HL-60 (cell line): ENCODE measurements at regions not wholly inside any gene's neighbourhood (a gene's known extent, or its start where the extent isn't known, plus 50 kb on each side); places are given as distances from the start of the nearest gene placed in this dataset.

Experiments used
- DNase-seq, 2 experiments: peaks; one replicate each; pipeline ENCODE4 v3.0.0-alpha.2; 2010 to 2020; ENCODE audit warnings: low read depth in 1 of 2, low spot score in 1 of 2
- H3K27ac ChIP-seq: fragments of 250-450 bp; sonication (Bioruptor Pico); replicated peaks from 2 replicates; pipeline ENCODE4 v1.5.1; 2020; ENCODE audit warnings: mild to moderate bottlenecking, moderate library complexity
- H3K27me3 ChIP-seq: fragments of 250-450 bp; sonication (Bioruptor Pico); 2 replicates; pipeline ENCODE4 v1.5.1; 2021; ENCODE audit warnings: mild to moderate bottlenecking, moderate library complexity; ENCODE audit not compliant: insufficient read depth, poor library complexity, severe bottlenecking
- H3K4me3 ChIP-seq: replicated peaks from 2 replicates; pipeline ENCODE4 v1.5.1; 2011; ENCODE audit warnings: mild to moderate bottlenecking, control low read depth, low read length; ENCODE audit not compliant: insufficient read depth
- GABPA ChIP-seq: IDR thresholded peaks from 2 replicates; pipeline ENCODE4 v1.6.1; 2012; ENCODE audit warnings: low read depth
- POLR2AphosphoS5 ChIP-seq: IDR thresholded peaks from 2 replicates; pipeline ENCODE4 v1.6.1; 2012; ENCODE audit warnings: low read depth
- SPI1 ChIP-seq: IDR thresholded peaks from 2 replicates; pipeline ENCODE4 v1.6.1; 2012; ENCODE audit warnings: low read depth, mild to moderate bottlenecking, borderline replicate concordance
- TF ChIP-seq, protein P1 (sequence below): IDR thresholded peaks from one replicate; pipeline ENCODE4 v1.5.1; 2011; ENCODE audit warnings: low read length, control low read depth, inconsistent platforms; ENCODE audit not compliant: insufficient read depth
- TF ChIP-seq, protein P2 (sequence below): IDR thresholded peaks from 2 replicates; pipeline ENCODE4 v1.6.1; 2012; ENCODE audit warnings: low read depth; ENCODE audit not compliant: insufficient replicate concordance

DNA sequence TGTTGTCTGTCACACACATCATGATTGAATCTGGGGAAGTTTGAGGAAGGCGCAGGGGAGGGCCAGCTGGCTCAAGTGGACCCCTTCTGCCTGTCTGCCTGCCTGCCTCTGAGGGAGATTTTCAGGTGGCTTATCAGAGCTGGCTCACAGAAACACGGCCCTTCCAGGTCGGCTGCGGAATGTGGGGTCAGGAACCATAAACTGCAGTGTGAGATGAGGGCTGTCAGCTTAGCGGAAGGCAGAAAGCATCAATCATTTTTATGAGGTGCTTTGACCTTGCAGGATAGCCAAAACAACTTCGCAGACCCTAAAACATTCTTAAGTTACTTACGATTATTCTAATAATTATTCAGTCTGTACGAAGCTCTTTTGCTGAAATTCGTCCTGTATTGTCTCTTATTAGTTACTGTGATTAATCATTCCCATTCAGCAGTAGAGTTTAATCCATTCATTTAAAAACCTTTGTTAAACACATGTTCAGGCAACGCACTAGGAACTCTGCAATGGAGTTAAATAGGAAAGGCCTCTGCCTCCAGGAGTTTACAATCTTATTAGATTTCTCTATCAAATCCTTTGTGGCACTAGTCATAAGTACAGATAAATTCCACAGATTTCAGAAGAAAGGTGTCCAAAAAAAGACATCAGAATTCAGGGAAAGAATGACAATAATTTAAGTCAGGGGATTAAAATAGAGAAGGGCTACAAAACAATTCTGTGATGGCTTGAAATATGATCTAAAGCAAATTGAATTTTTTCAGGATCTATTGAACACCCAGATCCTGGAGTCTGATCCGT lies 371.6 kb downstream of the HRH4 start:
- no peak for DNase-seq
- Histone ChIP-seq H3K27ac (no peak overlapping the region), H3K4me3 (no peak overlapping the region), H3K27me3 (peaks cover 4% of the 10 kb centered on the region)
- TF ChIP-seq, protein P1, sequence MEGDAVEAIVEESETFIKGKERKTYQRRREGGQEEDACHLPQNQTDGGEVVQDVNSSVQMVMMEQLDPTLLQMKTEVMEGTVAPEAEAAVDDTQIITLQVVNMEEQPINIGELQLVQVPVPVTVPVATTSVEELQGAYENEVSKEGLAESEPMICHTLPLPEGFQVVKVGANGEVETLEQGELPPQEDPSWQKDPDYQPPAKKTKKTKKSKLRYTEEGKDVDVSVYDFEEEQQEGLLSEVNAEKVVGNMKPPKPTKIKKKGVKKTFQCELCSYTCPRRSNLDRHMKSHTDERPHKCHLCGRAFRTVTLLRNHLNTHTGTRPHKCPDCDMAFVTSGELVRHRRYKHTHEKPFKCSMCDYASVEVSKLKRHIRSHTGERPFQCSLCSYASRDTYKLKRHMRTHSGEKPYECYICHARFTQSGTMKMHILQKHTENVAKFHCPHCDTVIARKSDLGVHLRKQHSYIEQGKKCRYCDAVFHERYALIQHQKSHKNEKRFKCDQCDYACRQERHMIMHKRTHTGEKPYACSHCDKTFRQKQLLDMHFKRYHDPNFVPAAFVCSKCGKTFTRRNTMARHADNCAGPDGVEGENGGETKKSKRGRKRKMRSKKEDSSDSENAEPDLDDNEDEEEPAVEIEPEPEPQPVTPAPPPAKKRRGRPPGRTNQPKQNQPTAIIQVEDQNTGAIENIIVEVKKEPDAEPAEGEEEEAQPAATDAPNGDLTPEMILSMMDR = no peak
- no peak for TF ChIP-seq POLR2AphosphoS5
- TF ChIP-seq, protein P2, sequence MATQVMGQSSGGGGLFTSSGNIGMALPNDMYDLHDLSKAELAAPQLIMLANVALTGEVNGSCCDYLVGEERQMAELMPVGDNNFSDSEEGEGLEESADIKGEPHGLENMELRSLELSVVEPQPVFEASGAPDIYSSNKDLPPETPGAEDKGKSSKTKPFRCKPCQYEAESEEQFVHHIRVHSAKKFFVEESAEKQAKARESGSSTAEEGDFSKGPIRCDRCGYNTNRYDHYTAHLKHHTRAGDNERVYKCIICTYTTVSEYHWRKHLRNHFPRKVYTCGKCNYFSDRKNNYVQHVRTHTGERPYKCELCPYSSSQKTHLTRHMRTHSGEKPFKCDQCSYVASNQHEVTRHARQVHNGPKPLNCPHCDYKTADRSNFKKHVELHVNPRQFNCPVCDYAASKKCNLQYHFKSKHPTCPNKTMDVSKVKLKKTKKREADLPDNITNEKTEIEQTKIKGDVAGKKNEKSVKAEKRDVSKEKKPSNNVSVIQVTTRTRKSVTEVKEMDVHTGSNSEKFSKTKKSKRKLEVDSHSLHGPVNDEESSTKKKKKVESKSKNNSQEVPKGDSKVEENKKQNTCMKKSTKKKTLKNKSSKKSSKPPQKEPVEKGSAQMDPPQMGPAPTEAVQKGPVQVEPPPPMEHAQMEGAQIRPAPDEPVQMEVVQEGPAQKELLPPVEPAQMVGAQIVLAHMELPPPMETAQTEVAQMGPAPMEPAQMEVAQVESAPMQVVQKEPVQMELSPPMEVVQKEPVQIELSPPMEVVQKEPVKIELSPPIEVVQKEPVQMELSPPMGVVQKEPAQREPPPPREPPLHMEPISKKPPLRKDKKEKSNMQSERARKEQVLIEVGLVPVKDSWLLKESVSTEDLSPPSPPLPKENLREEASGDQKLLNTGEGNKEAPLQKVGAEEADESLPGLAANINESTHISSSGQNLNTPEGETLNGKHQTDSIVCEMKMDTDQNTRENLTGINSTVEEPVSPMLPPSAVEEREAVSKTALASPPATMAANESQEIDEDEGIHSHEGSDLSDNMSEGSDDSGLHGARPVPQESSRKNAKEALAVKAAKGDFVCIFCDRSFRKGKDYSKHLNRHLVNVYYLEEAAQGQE = no peak
- TF ChIP-seq SPI1 = no peak
- no peak for TF ChIP-seq GABPA

DNA sequence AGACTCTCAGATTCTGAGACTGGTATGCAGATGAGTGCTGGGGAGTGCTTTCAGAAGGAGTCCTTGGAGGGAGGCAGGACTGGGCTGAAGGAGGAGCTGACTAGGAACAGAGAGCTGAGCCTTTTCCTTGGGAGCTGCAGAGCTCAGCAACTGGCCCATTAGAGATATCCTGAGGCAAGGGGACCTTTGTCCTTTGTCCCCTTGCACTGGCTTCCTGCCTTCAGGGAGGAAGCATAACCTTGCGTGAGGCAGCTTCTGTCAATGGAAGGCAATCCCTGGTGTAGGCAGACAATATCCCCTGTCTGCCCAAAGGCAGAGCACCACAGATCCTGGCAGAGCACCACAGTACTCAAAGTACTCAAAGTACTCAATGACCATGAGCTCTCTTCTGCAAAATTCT lies 375.3 kb downstream of the HRH4 start:
- peaks cover 3% of the 10 kb centered on the region for H3K27me3 ChIP-seq
- no peak overlapping the region for H3K27ac ChIP-seq
- no peak overlapping the region for H3K4me3 ChIP-seq
- TF ChIP-seq POLR2AphosphoS5 (no peak), SPI1 (no peak), GABPA (no peak)
- TF ChIP-seq, protein P2 = no peak
- TF ChIP-seq, protein P1 = no peak
- no peak for DNase-seq

DNA sequence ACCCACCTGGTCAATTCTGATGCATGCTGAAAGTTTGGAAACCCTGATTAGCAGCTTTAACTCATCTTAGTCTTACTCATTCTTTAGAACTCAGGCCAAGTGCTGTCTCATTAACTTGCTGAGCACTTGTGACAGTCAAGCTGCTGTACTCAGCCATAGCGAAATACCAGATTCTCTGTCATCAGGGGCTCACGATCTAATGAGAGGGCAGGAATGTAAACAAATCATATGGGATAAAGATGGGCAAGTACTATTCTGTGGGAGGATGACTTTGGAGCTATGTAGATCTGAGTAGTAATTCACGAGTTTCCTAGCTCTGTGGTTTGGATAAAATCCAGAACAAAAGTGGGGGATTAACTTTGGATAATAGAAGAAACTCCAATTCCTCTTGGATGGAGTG lies 376.6 kb downstream of the HRH4 start:
- no peak overlapping the region for H3K27ac ChIP-seq
- peaks cover 3% of the 10 kb centered on the region for H3K27me3 ChIP-seq
- H3K4me3 ChIP-seq = no peak overlapping the region
- DNase-seq = no peak
- TF ChIP-seq POLR2AphosphoS5 = no peak
- no peak for TF ChIP-seq SPI1

DNA sequence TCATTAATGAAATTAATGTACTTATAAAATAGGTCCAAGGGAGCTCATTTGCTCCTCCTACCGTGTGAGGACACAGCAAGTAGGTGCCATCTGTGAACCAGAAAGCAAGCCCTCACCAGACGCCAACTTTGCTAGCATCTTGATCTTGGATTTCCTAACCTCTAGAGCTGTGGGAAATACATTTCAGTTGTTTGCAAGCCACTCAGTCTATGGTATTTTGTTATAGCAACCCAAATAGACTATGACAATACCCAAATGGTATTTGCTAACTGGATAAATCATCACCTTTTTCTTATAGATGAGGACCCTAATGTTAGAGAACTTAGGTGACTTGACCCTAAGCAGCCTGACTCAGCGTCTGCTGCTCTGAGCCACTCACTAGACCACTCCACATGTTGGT lies 379.6 kb downstream of the HRH4 start:
- TF ChIP-seq, protein P2 = no peak
- TF ChIP-seq, protein P1 = no peak
- no peak for TF ChIP-seq SPI1

More for the DNA sequence above, 379.6 kb downstream of the HRH4 start:
- H3K27ac ChIP-seq = no peak overlapping the region
- H3K4me3 ChIP-seq = no peak overlapping the region
- no peaks in the 10 kb centered on the region for H3K27me3 ChIP-seq
- no peak for DNase-seq
